Endothelial cell of umbilical vein (primary cell): ENCODE measurements at regions not wholly inside any gene's neighbourhood (a gene's known extent, or its start where the extent isn't known, plus 50 kb on each side); places are given as distances from the start of the nearest gene placed in this dataset.

Experiments
- BruUV-seq: library from RNA; stranded (reverse); fragments of 400-500 nt; replicated peaks from 2 replicates; lab custom pipeline; 2021; lab: Mats Ljungman, UMichigan
- CTCF ChIA-PET: fragments of 300-600, 350-600 bp; sonication (Branson Sonifier 250); formaldehyde crosslinking; loops from one replicate; lab custom pipeline; 2021; ENCODE audit warnings: antibody characterized with exemption, inconsistent platforms; lab: Charles Lee
- POLR2A ChIA-PET: fragments of 300-600, 350-600 bp; sonication (Branson Sonifier 250); formaldehyde crosslinking; loops from one replicate; lab custom pipeline; 2021; ENCODE audit warnings: antibody characterized with exemption, inconsistent platforms; lab: Charles Lee
- DNase-seq: peaks from one replicate; pipeline ENCODE4 v3.0.0-alpha.2; 2011; ENCODE audit warnings: low read depth, low spot score
- FAIRE-seq: peaks from 2 replicates; lab custom pipeline; 2011; peaks lifted over from hg19 to GRCh38; lab: Jason Lieb, UNC
- H2AFZ ChIP-seq: 2 replicates; pipeline ENCODE4 v1.6.0; 2012; ENCODE audit warnings: low read depth, low read length, control low read depth, inconsistent platforms
- H3K27ac ChIP-seq: 2 replicates; pipeline ENCODE4 v1.5.1; 2011; ENCODE audit warnings: low read depth, mild to moderate bottlenecking, control low read depth, low read length, moderate library complexity; ENCODE audit not compliant: insufficient read depth
- H3K27me3 ChIP-seq, 2 experiments: 2 replicates each; pipeline versions ENCODE4 v1.6.0 to v1.6.1; 2011; ENCODE audit warnings: low read length in 2 of 2, mixed read lengths in 1 of 2; ENCODE audit not compliant: control insufficient read depth in 2 of 2, insufficient read depth in 2 of 2
- H3K36me3 ChIP-seq, 2 experiments: 2 replicates in 1 of 2; 3 replicates in 1 of 2; pipeline ENCODE4 v1.5.1; 2011; ENCODE audit warnings: low read length in 2 of 2, mild to moderate bottlenecking in 1 of 2, moderate library complexity in 1 of 2; ENCODE audit not compliant: control insufficient read depth in 2 of 2, insufficient read depth in 2 of 2; ENCODE audit errors: extremely low read depth in 1 of 2
- H3K4me1 ChIP-seq: 3 replicates; pipeline ENCODE4 v1.5.1; 2011; ENCODE audit warnings: mild to moderate bottlenecking, low read length; ENCODE audit not compliant: control insufficient read depth, insufficient read depth; ENCODE audit errors: extremely low read depth
- H3K4me2 ChIP-seq: 2 replicates; pipeline ENCODE4 v1.6.1; 2011; ENCODE audit warnings: low read length, control low read depth, mixed read lengths; ENCODE audit not compliant: insufficient read depth
- H3K4me3 ChIP-seq, 3 experiments: fragments of 200-600 bp in 1 of 3; sonication (generic), shearing (Covaris generic) in 1 of 3; replicated peaks in 1 of 3; 2 replicates each; pipeline ENCODE4 v1.5.1; 2011 to 2016; ENCODE audit warnings: control low read depth in 3 of 3, low read length in 3 of 3, mild to moderate bottlenecking in 2 of 3, inconsistent platforms in 1 of 3, low read depth in 1 of 3, moderate library complexity in 1 of 3; ENCODE audit not compliant: insufficient read depth in 1 of 3
- H3K79me2 ChIP-seq: 2 replicates; pipeline ENCODE4 v1.6.0; 2012; ENCODE audit warnings: low read length, inconsistent platforms; ENCODE audit not compliant: control insufficient read depth, insufficient read depth
- H3K9ac ChIP-seq: replicated peaks from 2 replicates; pipeline ENCODE3; 2011; ENCODE audit warnings: low read length, control low read depth; ENCODE audit not compliant: insufficient read depth; ENCODE audit errors: extremely low read depth
- H3K9me1 ChIP-seq: replicated peaks from 3 replicates; pipeline ENCODE4 v1.6.0; 2011; ENCODE audit warnings: mild to moderate bottlenecking, low read length; ENCODE audit not compliant: control insufficient read depth, insufficient read depth; ENCODE audit errors: extremely low read depth
- H3K9me3 ChIP-seq: replicated peaks from 2 replicates; pipeline ENCODE4 v1.5.1; 2012; ENCODE audit warnings: low read length, inconsistent platforms; ENCODE audit not compliant: control insufficient read depth, insufficient read depth
- H4K20me1 ChIP-seq: replicated peaks from 2 replicates; pipeline ENCODE3; 2011; ENCODE audit warnings: mild to moderate bottlenecking, low read length; ENCODE audit not compliant: control insufficient read depth, insufficient read depth; ENCODE audit errors: extremely low read depth
- CTCF ChIP-seq, 2 donors: IDR thresholded peaks; 1 replicate in 1 of 2; 2 replicates in 1 of 2; pipeline ENCODE4 v1.5.1; 2011; ENCODE audit warnings: low read length in 2 of 2, mild to moderate bottlenecking in 2 of 2, moderate library complexity in 2 of 2, control low read depth in 1 of 2, inconsistent platforms in 1 of 2, low read depth in 1 of 2; ENCODE audit not compliant: insufficient read depth in 1 of 2; ENCODE audit errors: extremely low read depth in 1 of 2
- EZH2 ChIP-seq: IDR thresholded peaks from 2 replicates; pipeline ENCODE4 v1.6.1; 2012; ENCODE audit warnings: borderline replicate concordance, low read depth, mild to moderate bottlenecking, moderate library complexity, low read length, inconsistent platforms; ENCODE audit not compliant: severe bottlenecking
- FOS ChIP-seq: IDR thresholded peaks from 2 replicates; pipeline ENCODE4 v1.6.1; 2011; ENCODE audit warnings: mild to moderate bottlenecking, low read length, moderate library complexity, borderline replicate concordance; ENCODE audit not compliant: insufficient read depth
- GATA2 ChIP-seq: IDR thresholded peaks from 2 replicates; pipeline ENCODE4 v1.7.0; 2011; ENCODE audit warnings: low read depth, mild to moderate bottlenecking, moderate library complexity, mixed read lengths, low read length; ENCODE audit not compliant: insufficient read length, insufficient read depth
- JUN ChIP-seq: IDR thresholded peaks from 2 replicates; pipeline ENCODE4 v1.6.1; 2011; ENCODE audit warnings: borderline replicate concordance, low read depth; ENCODE audit not compliant: insufficient read length, insufficient read depth
- MAX ChIP-seq: IDR thresholded peaks from 2 replicates; pipeline ENCODE4 v1.6.1; 2011; ENCODE audit not compliant: insufficient read depth, insufficient read length
- MYC ChIP-seq: IDR thresholded peaks from one replicate; pipeline ENCODE4 v1.6.1; 2011; ENCODE audit warnings: mild to moderate bottlenecking, low read depth, low read length
- POLR2A ChIP-seq: IDR thresholded peaks from 2 replicates; pipeline ENCODE4 v1.6.1; 2012; ENCODE audit warnings: low read depth, mild to moderate bottlenecking, control low read depth, low read length
- POLR2AphosphoS5 ChIP-seq: IDR thresholded peaks from 2 replicates; pipeline ENCODE4 v1.6.1; 2012; ENCODE audit warnings: low read depth, mild to moderate bottlenecking, control low read depth, low read length, moderate library complexity; ENCODE audit not compliant: insufficient read depth
- dilution Hi-C: fragments of 300-500 bp; cut with MboI; formaldehyde crosslinking; loops from one replicate; pipeline ENCODE4 v1.15.0; 2019; ENCODE audit warnings: low sequenced_read_pairs; ENCODE audit not compliant: extremely low pct_ligation_motif_present
- intact Hi-C: fragments of 100-400 bp; cut with micrococcal nuclease; formaldehyde crosslinking; loops from one replicate; pipeline ENCODE4 v1.10.0; 2022

- Histone ChIP-seq H3K9me3 (peaks cover 2% of the 10 kb centered on the region), H3K27ac (no peak overlapping the region), H3K9ac (no peak overlapping the region), H3K4me1 (no peaks in the 10 kb centered on the region), H3K27me3 (no peaks in the 10 kb centered on the region), H3K4me2 (no peak overlapping the region), H3K4me3 (no peak overlapping the region), H4K20me1 (no peaks in the 10 kb centered on the region), H3K79me2 (no peaks in the 10 kb centered on the region), H2AFZ (no peak overlapping the region), H3K9me1 (no peaks in the 10 kb centered on the region), H3K36me3 (no peaks in the 10 kb centered on the region)
- dilution Hi-C loops = no loop called here
- TF ChIP-seq JUN (no peak), GATA2 (no peak)
- DNase-seq (no peak), FAIRE-seq (no peak)
- intact Hi-C loops = no loop called here
- no TSS peak for BruUV-seq
- ChIA-PET POLR2A (no interaction called here), CTCF (no interaction called here)
Observed at GRCh38 chr7:69398986-69399385, 199.3 kb upstream of the AUTS2 start.

GRCh38 chr7:69399401-69399800 is 198.9 kb upstream of the AUTS2 start:
- no peak for DNase-seq
- no peak for TF ChIP-seq CTCF (IDR thresholded peaks at IDR 0.05; ENCODE audit: extremely low read depth in 1 of 2, insufficient read depth in 1 of 2, low read depth in 1 of 2, low read length in 2 of 2)
- no peak for TF ChIP-seq GATA2
- no peak for TF ChIP-seq MYC
- TF ChIP-seq POLR2AphosphoS5 = no peak
- TF ChIP-seq MAX = no peak
- no peak for TF ChIP-seq JUN
- no peak for TF ChIP-seq FOS
- no peak for TF ChIP-seq POLR2A
- TF ChIP-seq EZH2 = no peak

More at GRCh38 chr7:69399401-69399800, 198.9 kb upstream of the AUTS2 start:
- no peaks in the 10 kb centered on the region for H3K4me1 ChIP-seq
- no peaks in the 10 kb centered on the region for H3K79me2 ChIP-seq
- H3K9me3 ChIP-seq = peaks cover 2% of the 10 kb centered on the region
- CTCF ChIA-PET = no interaction called here
- H3K27me3 ChIP-seq = no peaks in the 10 kb centered on the region
- H3K4me2 ChIP-seq = no peak overlapping the region
- H3K4me3 ChIP-seq = no peak overlapping the region
- no peaks in the 10 kb centered on the region for H4K20me1 ChIP-seq
- no peak overlapping the region for H3K9ac ChIP-seq
- no peak overlapping the region for H3K27ac ChIP-seq
- dilution Hi-C loops = no loop called here
- H3K9me1 ChIP-seq = no peaks in the 10 kb centered on the region
- BruUV-seq = no TSS peak
- H3K36me3 ChIP-seq = no peaks in the 10 kb centered on the region
- no peak overlapping the region for H2AFZ ChIP-seq
- POLR2A ChIA-PET = no interaction called here
- intact Hi-C loops = no loop called here
- no peak for FAIRE-seq
